ENCODE measurements at regions not wholly inside any gene's neighbourhood (a gene's known extent, or its start where the extent isn't known, plus 50 kb on each side); places are given as distances from the start of the nearest gene placed in this dataset.

DNA sequence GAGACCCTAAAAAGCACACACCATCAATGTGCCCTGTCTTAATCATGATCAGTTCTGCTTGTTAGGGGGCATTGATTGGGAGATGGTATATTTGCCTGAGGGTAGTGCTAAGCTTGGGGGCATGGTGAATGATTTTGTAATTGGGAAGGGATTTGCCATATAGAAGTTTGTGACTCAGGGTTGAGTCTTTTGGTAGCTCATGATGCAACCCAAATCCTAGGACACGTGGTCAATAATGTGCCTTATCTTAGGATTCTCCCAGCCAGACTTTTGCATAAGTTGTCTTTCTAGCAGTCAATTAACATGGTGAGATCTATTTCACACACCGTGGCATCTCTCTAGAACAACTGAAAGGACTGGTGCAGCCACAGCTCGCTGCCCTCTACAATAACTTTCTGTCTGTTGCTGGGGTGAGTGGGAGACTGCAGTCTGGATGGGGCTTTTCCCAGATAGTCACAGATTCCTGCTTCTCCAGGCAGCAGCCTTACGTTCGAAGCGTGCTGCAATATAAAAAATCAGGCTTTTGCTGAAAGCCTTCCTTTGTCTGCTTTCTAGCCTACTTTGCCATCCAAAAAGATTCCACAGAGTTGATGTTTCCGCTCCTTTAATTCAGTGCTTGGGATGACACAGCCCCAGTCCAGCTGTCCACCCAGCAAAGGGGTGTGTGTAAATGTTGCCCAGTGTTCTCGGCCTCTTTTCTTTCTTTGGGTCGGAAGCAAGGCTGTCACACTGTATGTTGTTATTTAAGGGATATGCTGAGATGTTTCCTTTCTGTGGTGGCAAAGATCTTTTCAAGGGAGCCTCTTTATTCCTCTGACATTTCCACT is 58.9 kb downstream of the ID4 start:
- Histone ChIP-seq H2AK9ac (replicated peaks; ENCODE audit: low read depth, low read length, poor library complexity) (no peak overlapping the region), H3K4me2 (ENCODE audit: low read depth, low read length) (no peak overlapping the region), H2BK5ac (ENCODE audit: low read depth, low read length, poor library complexity, severe bottlenecking) (no peak overlapping the region), H3K36me3 (ENCODE audit: control insufficient read depth, insufficient read depth, low read length) (no peaks in the 10 kb centered on the region), H3K23ac (ENCODE audit: low read depth, low read length) (no peak overlapping the region), H2BK20ac (ENCODE audit: low read depth, low read length) (no peak overlapping the region), H3K4me1 (ENCODE audit: control insufficient read depth, insufficient read depth, low read length) (no peaks in the 10 kb centered on the region), H2BK120ac (ENCODE audit: low read depth, low read length) (no peak overlapping the region), H3K9me1 (ENCODE audit: insufficient read depth, low read length) (no peaks in the 10 kb centered on the region), H4K8ac (ENCODE audit: low read depth in 2 of 2, low read length in 2 of 2) (no peak overlapping the region), H4K20me1 (ENCODE audit: insufficient read depth, low read length) (no peaks in the 10 kb centered on the region), H3K14ac (replicated peaks; ENCODE audit: low read depth, low read length) (no peak overlapping the region), H4K5ac (ENCODE audit: low read depth, low read length) (no peak overlapping the region), H3K4me3 (ENCODE audit: insufficient read depth, low read depth, low read length) (no peak overlapping the region), H3K18ac (ENCODE audit: low read depth, low read length) (no peak overlapping the region), H3K4ac (ENCODE audit: low read depth, low read length) (no peak overlapping the region), H2AFZ (replicated peaks; ENCODE audit: low read length, poor library complexity) (no peak overlapping the region), H2BK15ac (ENCODE audit: low read depth, low read length) (no peak overlapping the region), H3K9me3 (ENCODE audit: control insufficient read depth, insufficient read depth, low read length) (0 out of 2 replicates have a peak, but pooled peaks cover 1% of the 10 kb centered on the region), H3K9ac (ENCODE audit: low read depth, low read length) (no peak overlapping the region), H3K79me1 (ENCODE audit: low read depth in 1 of 2, low read length in 2 of 2) (no peaks in the 10 kb centered on the region), H4K91ac (ENCODE audit: insufficient read depth, low read depth, low read length) (no peak overlapping the region), H3K56ac (ENCODE audit: extremely low read depth, insufficient read depth, low read length) (no peak overlapping the region), H3K27me3 (ENCODE audit: control insufficient read depth, insufficient read depth, low read length) (no peaks in the 10 kb centered on the region), H2AK5ac (ENCODE audit: low read depth, low read length) (no peak overlapping the region), H3K27ac (ENCODE audit: insufficient read depth, low read length) (no peak overlapping the region)
- CTCF ChIA-PET: no interaction called here
- no peak for ATAC-seq (ENCODE audit: low read depth)
- POLR2A ChIA-PET (ENCODE audit: unreplicated experiment): no interaction called here
- TF ChIP-seq BHLHE40 (IDR thresholded peaks at IDR 0.05; ENCODE audit: low read depth, low read length) (no peak), SMC3 (IDR thresholded peaks at IDR 0.05; ENCODE audit: low read depth, low read length) (no peak), RCOR1 (IDR thresholded peaks at IDR 0.05; ENCODE audit: insufficient replicate concordance, low read length) (no peak), MAZ (IDR thresholded peaks at IDR 0.05; ENCODE audit: borderline replicate concordance, low read depth, low read length) (no peak), MAFK (IDR thresholded peaks at IDR 0.05; ENCODE audit: low read depth, low read length) (no peak), RFX5 (IDR thresholded peaks at IDR 0.05; ENCODE audit: low read depth, low read length) (no peak), CHD1 (IDR thresholded peaks at IDR 0.05; ENCODE audit: low read depth, low read length) (no peak), FOS (IDR thresholded peaks at IDR 0.05; ENCODE audit: low read depth, low read length) (no peak), CEBPB (IDR thresholded peaks at IDR 0.05; ENCODE audit: low read depth, low read length) (no peak), CTCF (conservative IDR thresholded peaks at IDR 0.05; ENCODE audit: low read depth, low read length) (no peak), RAD21 (IDR thresholded peaks at IDR 0.05; ENCODE audit: low read length) (no peak), MXI1 (IDR thresholded peaks at IDR 0.05; ENCODE audit: borderline replicate concordance, low read depth, low read length) (no peak)
- TF ChIP-seq, protein P1, sequence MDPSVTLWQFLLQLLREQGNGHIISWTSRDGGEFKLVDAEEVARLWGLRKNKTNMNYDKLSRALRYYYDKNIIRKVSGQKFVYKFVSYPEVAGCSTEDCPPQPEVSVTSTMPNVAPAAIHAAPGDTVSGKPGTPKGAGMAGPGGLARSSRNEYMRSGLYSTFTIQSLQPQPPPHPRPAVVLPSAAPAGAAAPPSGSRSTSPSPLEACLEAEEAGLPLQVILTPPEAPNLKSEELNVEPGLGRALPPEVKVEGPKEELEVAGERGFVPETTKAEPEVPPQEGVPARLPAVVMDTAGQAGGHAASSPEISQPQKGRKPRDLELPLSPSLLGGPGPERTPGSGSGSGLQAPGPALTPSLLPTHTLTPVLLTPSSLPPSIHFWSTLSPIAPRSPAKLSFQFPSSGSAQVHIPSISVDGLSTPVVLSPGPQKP (IDR thresholded peaks at IDR 0.05; ENCODE audit: borderline replicate concordance, low read depth, low read length): no peak
- WGBS, 2 experiments (ENCODE audit: extremely low coverage in 2 of 2, insufficient read length in 1 of 2): 25% methylated on average over 1 of the region's 9 CpGs; no CpG with 5 or more reads in 1 of the 2 experiments
- intact Hi-C loops (cut with micrococcal nuclease): no loop called here
- no peak for DNase-seq
- BruUV-seq (replicated peaks): no TSS peak
- dilution Hi-C loops (cut with HindIII; ENCODE audit: low sequenced_read_pairs, unreplicated experiment): no loop called here
- in situ Hi-C loops (cut with MboI; ENCODE audit: low sequenced_read_pairs): no loop called here
